GM21529 (cell line): ENCODE measurements at regions not wholly inside any gene's neighbourhood (a gene's known extent, or its start where the extent isn't known, plus 50 kb on each side); places are given as distances from the start of the nearest gene placed in this dataset.
"Not testable (repeated sequence)": the region's sequence is repeated elsewhere in the genome, so short reads cannot be mapped to it uniquely, and the experiment has no call there.

Experiments used
- ATAC-seq: cut with Tn5 transposase; IDR thresholded peaks from one replicate; pipeline ENCODE4 v1.9.1; 2021; ENCODE audit not compliant: unreplicated experiment

GRCh38 chr3:40745381-40746106 is 220.8 kb downstream of the ZNF621 start:
- ATAC-seq = no peak

- no peak for ATAC-seq
These were observed 226.9 kb downstream of the ZNF621 start for GRCh38 chr3:40751666-40752065.

GRCh38 chr3:40752492-40752891 is 227.7 kb downstream of the ZNF621 start:
- ATAC-seq = no peak

- no peak for ATAC-seq
These were observed 228.6 kb downstream of the ZNF621 start for GRCh38 chr3:40753291-40753770.

GRCh38 chr3:40753951-40754350 is 229.2 kb downstream of the ZNF621 start:
- ATAC-seq = no peak

GRCh38 chr3:40754994-40755393 is 230.2 kb downstream of the ZNF621 start:
- ATAC-seq = peak; percentile 55

- ATAC-seq = no peak
These were observed 231.7 kb downstream of the ZNF621 start for GRCh38 chr3:40756500-40756899.

- not testable (repeated sequence) for ATAC-seq
These were observed 238.0 kb downstream of the ZNF621 start for GRCh38 chr3:40762771-40763170.

DNA sequence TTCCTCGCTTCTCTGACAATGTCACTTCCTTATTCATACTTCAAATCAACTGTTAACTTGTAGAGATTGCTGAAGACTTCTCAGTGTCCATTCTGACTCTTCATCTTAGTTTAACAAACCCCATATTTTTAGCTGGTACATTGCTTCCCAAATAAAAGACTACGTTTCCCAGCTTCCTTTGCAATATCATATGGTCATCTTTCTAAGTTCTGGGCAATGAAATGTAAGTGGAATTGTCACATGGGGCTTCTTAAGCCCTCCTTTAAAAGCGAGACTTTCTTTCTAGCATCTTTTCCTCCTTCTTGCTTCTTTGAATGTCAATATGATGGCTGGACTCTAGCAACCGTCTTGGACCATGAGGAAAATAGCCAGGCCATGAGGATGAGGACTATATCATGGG is 239.0 kb downstream of the ZNF621 start:
- ATAC-seq = no peak

- ATAC-seq = no peak
These were observed 240.0 kb downstream of the ZNF621 start for GRCh38 chr3:40764747-40765146.

- ATAC-seq = peak; percentile 76
These were observed 241.1 kb downstream of the ZNF621 start for GRCh38 chr3:40765884-40766283.

DNA sequence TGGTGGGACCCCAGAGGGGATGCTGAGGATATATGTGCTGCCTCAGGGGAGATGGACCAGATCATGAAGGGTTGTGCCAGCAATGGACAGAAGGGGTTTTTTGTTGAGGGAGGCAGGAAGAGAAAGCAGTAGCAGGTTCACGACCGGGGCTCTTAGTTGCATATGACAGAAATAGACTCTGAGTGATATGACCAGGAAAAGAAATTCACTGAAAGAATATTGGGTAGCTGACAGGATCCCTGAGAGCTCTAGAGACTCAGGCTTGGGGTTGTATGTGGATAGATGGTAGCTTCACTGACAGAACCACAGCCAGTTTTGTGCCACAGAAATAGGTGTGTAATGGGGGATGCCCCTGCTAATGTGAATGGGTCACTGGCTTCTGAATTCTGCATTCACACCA is 241.6 kb downstream of the ZNF621 start:
- ATAC-seq = peak; percentile 46

GRCh38 chr3:40768046-40768445 is 243.3 kb downstream of the ZNF621 start:
- no peak for ATAC-seq

- no peak for ATAC-seq
These were observed 243.8 kb downstream of the ZNF621 start for GRCh38 chr3:40768536-40768935.

DNA sequence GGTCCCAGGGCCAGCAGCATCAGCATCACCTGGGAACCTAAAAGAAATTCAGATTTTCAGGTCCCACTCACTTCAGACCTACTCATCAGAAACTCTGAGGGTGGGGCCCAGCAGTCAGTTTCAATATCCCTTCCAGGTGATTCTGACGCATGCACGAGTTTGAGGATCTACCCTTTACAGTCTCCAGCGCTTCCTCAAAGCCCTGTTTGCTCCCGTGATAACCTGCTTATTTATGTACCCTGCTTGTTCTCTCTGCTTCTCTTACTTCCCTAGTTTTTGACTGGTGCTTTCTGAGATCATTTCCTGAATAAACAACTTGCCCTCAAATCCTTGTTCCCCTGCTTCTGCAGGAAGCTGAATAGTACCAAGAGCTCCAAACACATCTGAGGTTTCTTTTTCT is 245.3 kb downstream of the ZNF621 start:
- no peak for ATAC-seq

DNA sequence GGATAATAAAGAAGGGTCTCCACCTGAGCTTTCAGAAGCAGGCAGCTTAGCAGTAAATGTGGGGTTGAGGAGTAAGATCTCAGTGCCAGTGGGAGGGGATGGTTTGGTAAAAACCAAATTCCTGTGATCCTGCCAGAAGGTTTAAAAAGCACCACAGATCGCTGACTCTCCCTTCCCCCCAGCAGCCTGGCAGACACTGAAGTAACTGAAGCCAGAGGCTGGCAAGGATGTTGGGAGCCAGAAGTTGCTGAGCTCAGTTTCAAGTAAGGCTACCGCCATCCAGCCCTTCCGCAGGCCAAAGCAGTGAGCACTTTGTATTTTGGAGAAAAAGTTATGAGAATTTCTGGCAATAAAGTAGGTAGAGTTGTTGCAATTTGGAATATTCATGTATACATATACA is 246.4 kb downstream of the ZNF621 start:
- ATAC-seq = no peak

DNA sequence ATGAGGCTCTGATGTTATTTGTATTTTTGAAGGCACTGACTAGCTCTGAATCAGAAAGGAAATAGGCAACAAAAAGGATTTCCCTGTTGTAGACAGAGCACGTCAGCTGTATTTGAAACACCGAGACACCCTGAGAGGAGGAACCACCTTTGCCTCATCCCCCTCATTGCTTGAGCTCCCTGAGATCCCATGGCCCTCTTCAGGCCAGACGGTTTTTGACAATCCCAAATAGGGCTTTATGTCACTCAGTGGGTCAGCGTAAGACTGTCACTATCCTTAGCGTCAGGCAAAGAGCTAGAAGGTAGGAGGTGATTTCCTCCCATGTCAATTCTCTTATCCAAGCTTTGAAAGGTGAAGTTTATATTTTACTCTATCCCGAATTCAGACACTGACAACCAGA is 254.3 kb downstream of the ZNF621 start:
- no peak for ATAC-seq

- no peak for ATAC-seq
These were observed 255.6 kb downstream of the ZNF621 start for GRCh38 chr3:40780291-40780924.

DNA sequence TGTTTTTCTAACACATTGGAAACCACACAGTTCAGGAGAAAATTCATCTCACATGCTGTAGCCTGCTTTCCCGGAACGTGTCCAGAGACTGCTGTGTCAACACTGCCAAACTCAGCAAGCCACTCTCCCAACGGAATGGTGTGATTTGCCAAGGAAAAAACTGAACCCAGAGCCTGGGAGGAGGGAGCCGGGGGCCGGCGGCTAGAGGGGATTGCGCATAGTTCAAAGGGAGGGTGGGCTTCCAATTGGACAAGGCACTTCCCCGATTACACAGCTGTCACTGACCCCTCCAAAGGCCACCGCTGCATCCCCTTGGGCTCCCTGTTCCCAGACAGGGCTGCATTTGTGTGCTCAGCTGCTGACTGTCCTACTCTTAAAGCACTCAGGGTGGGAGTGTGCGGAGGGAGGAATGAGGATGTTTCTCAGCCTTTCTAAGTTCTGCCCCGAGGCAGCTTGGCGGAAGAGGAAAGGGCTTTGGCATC is 256.2 kb downstream of the ZNF621 start:
- no peak for ATAC-seq

DNA sequence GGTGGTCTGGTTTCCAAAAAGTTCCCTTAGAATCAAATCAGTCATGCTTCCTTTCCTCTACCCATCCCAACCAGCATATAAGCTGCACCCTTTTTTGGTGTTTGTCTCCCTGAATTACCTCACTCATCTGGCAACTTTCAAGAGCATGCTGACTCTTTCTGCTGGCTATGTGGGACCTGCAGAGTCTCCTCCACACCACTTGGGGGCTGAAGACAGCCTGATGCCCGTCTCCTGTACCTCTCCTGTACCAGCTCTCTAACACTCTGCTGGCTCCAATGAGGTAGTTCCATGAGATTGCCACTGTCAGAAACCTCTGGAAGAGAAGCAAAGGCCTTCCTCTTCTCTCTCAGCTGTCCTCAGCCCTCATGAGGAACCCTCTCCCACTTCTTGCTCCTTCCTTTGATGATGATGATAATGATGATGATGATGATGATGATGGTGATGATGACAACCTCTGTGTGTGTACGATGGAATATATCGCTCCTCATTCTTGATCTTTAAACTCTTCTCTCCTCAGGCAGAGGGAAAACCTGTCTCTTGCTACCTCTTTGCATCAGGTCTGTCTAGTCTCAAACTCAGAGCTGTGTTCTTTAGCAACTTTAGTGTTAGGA is 257.5 kb downstream of the ZNF621 start:
- ATAC-seq = peak; percentile 59

GRCh38 chr3:40790746-40791145 is 266.0 kb downstream of the ZNF621 start:
- ATAC-seq = no peak

GRCh38 chr3:40793730-40794129 is 269.0 kb downstream of the ZNF621 start:
- no peak for ATAC-seq
